Bronchial epithelial cell (primary cell): ENCODE measurements at regions not wholly inside any gene's neighbourhood (a gene's known extent, or its start where the extent isn't known, plus 50 kb on each side); places are given as distances from the start of the nearest gene placed in this dataset.
A peak's percentile ranks its signal among the peaks of the same experiment; 100 is the strongest.

Source experiments
- DNase-seq: peaks from one replicate; pipeline ENCODE4 v3.0.0-alpha.2; 2010; ENCODE audit warnings: low read depth
- FAIRE-seq: peaks from 2 replicates; lab custom pipeline; 2011; peaks lifted over from hg19 to GRCh38; lab: Jason Lieb, UNC
- H3K27me3 ChIP-seq: 2 replicates; pipeline ENCODE4 v1.5.1; 2011; ENCODE audit warnings: low read length; ENCODE audit not compliant: control insufficient read depth, insufficient read depth
- H3K36me3 ChIP-seq: 2 replicates; pipeline ENCODE4 v1.5.1; 2011; ENCODE audit warnings: low read length; ENCODE audit not compliant: control insufficient read depth, insufficient read depth
- H3K4me3 ChIP-seq: 2 replicates; pipeline ENCODE4 v1.5.1; 2011; ENCODE audit warnings: mild to moderate bottlenecking, low read depth, low read length, control low read depth
- TF ChIP-seq, protein P1 (sequence below): IDR thresholded peaks from 2 replicates; pipeline ENCODE4 v1.5.1; 2011; ENCODE audit warnings: mild to moderate bottlenecking, moderate library complexity, low read length, control low read depth, inconsistent platforms; ENCODE audit not compliant: insufficient read depth, severe bottlenecking

DNA sequence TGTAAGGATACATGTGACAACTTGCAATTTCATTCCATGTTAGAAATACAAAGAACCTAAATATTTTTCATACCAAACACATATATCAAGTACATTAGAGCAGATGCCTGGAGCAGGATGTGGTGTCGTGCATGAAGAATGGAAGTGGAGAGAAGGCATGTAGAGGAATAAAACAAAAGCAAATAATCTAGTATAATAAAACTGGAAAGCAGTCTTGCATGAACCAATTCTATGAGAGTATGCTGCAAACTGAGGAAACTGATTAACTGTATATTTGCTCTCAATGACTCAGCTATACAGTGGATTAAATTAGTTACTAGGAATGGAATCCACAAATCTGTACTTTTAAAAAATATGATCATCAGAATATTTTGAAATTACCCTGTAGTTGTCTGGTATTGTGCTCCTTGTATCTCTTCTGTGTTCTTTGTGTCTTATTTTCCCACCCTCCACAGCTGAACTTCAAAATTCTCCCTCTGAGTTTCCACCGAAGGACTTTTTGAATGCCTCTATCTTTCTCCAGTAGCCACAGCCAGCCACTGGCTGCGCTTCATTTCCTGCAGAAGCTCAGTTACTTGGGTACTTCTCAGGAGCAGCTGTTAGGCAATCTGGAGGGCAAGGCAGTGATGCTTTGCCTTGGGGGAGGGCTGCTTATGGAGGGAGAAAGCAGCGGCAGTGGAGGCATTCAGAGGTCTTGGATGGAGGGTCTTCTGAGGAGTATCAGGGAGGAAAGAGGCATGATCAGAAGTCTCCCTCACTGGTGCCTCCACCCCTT is 608.0 kb downstream of the BRINP1 start:
- DNase-seq (peak; percentile 5), FAIRE-seq (no peak)
- no peaks in the 10 kb centered on the region for H3K36me3 ChIP-seq
- no peaks in the 10 kb centered on the region for H3K27me3 ChIP-seq
- TF ChIP-seq, protein P1, sequence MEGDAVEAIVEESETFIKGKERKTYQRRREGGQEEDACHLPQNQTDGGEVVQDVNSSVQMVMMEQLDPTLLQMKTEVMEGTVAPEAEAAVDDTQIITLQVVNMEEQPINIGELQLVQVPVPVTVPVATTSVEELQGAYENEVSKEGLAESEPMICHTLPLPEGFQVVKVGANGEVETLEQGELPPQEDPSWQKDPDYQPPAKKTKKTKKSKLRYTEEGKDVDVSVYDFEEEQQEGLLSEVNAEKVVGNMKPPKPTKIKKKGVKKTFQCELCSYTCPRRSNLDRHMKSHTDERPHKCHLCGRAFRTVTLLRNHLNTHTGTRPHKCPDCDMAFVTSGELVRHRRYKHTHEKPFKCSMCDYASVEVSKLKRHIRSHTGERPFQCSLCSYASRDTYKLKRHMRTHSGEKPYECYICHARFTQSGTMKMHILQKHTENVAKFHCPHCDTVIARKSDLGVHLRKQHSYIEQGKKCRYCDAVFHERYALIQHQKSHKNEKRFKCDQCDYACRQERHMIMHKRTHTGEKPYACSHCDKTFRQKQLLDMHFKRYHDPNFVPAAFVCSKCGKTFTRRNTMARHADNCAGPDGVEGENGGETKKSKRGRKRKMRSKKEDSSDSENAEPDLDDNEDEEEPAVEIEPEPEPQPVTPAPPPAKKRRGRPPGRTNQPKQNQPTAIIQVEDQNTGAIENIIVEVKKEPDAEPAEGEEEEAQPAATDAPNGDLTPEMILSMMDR, result no peak
- no peak overlapping the region for H3K4me3 ChIP-seq

DNA sequence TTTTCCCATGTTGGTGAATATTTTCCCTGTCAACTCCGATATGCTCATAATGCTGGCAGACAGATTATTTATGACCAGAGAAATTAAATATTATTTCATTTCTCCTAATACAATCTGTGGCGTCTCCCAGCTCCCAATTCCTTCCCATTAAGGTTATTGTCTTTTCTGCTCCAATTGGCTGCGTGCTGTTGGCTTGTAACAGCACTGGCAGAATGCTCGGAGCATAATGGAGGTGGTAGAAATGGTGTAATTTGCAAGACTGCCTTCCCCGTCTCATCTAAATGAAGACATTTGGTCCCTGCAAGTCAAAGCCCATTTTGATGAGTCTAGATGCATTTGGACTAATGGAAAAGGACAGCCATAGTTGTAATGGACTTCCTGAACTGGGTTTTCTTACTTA is 601.7 kb downstream of the BRINP1 start:
- TF ChIP-seq, protein P1, result no peak
- no peak for FAIRE-seq

DNA sequence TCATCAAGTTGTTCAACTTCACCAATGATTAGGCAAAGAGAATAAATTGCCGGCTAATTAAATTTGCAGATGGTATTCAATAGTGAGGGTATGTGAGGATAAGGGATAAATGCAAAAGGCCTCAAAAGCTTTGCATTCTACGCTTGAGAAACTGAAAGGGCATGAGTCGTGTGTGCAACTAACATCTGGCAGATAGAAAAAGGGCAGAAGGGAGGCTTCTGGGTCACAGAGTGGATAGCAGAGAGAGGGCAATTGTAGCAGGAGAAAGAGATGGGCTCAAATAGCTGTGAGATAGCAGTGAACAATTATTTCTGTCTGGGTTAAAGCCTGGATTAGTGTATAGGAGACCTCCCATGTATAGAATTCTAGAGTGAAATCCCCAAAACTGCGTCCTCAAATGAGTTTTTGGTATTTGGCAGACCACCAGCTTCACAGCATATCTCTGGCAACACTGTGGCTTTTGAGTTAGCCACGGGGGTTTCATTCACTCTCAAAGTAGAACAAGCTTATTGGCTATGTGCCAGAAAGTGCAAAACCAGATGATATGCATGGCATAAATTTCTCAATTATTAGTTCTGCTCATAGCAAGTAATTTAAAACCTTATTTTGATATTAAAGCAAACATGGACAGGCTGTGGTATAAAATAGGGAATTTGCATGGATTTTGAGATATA is 586.3 kb downstream of the BRINP1 start:
- no peak for DNase-seq

More for the DNA sequence above, 601.7 kb downstream of the BRINP1 start:
- no peaks in the 10 kb centered on the region for H3K27me3 ChIP-seq
- no peak for DNase-seq
- H3K4me3 ChIP-seq, result no peak overlapping the region
- no peaks in the 10 kb centered on the region for H3K36me3 ChIP-seq

DNA sequence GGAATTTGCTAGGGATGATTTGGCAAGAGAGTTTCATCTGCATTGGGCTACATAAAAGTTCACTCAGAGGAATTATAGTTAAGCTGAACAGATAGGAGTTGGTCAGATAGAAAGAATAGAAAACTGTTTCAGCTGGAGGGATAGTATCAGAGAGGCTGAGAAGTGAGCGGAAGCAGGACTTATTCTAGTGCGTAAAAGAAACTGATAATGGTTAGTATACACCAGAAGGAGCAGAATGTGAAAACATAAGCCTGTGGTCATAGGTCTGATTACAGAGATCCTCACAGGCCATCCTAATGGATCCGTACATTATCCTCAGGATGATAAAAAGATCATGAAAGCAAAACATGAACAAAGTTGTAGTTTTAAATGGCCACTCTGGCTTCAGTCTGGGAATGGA is 585.2 kb downstream of the BRINP1 start:
- FAIRE-seq (no peak), DNase-seq (no peak)
- Histone ChIP-seq H3K27me3 (no peaks in the 10 kb centered on the region), H3K4me3 (no peak overlapping the region), H3K36me3 (no peaks in the 10 kb centered on the region)
- TF ChIP-seq, protein P1, result no peak

More for the DNA sequence above, 586.3 kb downstream of the BRINP1 start:
- no peak overlapping the region for H3K4me3 ChIP-seq
- FAIRE-seq, result no peak
- no peaks in the 10 kb centered on the region for H3K36me3 ChIP-seq
- no peaks in the 10 kb centered on the region for H3K27me3 ChIP-seq
- TF ChIP-seq, protein P1, result no peak

DNA sequence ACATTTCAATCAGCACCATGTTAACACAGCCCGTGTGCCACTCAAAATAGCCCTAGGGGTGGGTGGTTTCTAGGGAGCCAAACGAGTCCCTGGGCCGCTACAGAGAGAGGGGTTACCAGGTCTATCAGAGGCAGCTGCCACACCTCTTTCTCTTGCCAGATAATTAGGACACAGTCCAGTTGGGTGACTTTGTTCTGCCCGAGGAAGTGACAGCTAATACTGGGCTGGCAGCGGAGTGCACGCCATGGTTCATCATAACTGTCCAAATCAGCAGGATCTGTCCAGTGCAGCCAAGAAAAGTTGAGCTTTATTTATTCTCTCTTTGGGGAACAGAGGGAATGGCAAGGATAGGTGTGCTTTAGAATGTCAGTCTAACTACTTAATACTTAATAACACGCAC is 583.8 kb downstream of the BRINP1 start:
- no peak for DNase-seq
- TF ChIP-seq, protein P1, result no peak
- Histone ChIP-seq H3K36me3 (no peaks in the 10 kb centered on the region), H3K4me3 (no peak overlapping the region), H3K27me3 (no peaks in the 10 kb centered on the region)
- FAIRE-seq, result no peak

DNA sequence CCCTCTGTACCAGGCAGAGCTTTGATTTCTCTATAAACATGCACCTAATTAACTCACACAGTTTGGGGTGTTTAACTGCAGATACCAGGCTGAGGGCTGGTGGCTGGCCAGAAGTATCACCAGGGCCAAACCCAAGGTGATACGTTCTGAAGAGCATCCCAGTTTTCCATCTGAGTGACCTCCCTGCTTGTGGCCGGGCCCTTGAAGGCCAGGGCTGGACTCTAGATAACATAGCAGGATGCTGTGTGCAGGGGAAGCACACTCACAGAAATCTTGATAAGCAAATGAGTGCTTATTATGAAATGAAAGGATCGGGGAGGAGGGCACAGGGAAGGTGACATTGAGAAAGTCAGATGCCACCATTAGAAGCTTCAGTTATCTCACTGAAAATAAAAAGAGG is 582.4 kb downstream of the BRINP1 start:
- TF ChIP-seq, protein P1, result no peak
- Histone ChIP-seq H3K4me3 (no peak overlapping the region), H3K27me3 (no peaks in the 10 kb centered on the region), H3K36me3 (no peaks in the 10 kb centered on the region)
- FAIRE-seq, result no peak
- no peak for DNase-seq
